ENCODE measurements at regions not wholly inside any gene's neighbourhood (a gene's known extent, or its start where the extent isn't known, plus 50 kb on each side); places are given as distances from the start of the nearest gene placed in this dataset.

DNA sequence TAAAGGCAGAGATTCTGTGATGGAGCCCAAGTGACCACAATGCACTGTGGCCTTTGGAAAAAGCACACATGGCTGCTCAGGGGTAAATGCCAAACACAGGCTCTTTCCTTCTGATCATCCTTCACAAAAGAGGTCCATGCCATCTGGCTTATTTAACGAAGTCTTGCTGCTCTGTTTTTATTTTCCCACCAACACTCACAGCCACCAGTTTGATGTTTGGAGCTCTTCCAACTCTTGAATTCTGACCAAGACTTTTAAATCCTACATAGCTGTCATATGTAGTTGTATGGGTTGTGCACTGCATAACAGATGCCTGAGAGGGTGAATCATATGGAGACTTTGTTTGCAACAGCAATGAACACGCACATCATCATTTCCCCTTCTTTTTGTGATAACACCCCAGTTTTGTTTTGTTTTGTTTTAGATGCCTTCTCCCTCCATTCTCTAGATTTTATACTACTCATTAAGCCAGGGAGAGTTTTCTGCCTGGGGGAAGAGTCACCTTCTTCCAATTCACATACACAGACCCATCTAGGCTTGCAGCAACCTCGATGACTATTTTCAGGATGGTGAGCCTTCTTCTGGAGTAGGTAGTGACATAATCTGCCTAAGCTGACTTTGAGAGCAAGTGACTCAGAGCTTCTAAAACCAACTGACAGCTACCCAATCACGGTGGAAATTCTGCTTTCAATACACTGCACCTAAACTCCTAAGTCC lies 145.2 kb upstream of the WSCD2 start:
- no peak for DNase-seq

DNA sequence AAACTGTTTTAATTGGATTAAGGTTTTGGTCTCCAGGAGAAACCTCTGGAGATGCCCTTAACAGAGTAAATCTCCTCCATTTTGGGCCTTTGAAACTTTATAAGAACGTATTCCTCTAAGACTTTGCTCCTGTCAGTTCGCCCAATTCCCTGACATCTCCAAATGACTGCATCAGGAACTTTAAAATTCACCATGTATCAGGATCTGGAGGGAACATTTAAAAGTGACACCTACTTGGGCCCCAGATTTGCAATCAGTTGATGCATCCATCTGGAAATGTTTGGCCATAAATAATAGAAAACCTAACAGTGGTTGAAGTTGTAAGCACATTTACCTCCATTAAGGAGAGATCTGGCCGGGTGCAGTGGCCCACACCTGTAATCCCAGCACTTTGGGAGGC lies 144.1 kb upstream of the WSCD2 start:
- DNase-seq = no peak

DNA sequence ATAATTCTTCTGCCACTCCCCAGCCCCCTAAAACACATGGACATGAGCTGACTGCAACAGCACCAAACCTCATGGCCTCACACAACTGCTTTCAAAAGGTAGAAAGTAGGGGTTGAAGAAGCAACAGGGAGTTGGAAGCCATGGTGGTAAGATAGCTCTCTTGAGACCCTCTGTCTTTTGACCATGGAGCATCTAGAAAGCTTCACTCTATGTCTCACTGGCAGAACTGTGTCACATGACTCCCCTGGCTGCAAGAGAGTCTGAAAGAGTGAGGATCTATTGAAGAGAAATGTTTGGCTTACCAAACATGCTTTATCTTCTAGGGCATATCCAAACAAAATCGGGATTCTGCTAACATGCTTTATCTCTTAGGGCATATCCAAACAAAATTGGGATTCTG lies 142.9 kb upstream of the WSCD2 start:
- no peak for DNase-seq

DNA sequence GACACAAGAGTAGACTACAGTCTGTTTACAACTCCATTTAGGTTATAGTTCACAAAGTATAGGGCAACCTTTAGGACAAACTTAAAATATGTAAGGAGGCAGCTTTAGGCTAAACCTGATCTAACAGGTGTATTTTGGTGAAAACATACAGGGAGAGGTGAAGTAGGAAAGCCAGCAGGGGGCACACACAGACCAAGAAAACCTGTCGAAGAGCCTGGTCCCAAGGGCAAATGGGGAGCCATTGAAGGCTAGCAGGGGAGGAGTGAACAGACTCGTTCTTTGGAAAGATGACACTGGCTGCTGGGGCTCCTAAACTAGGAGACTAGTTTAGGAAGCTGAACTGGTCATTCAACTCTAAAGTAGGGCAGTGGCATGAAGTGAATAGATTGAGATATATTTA lies 138.8 kb upstream of the WSCD2 start:
- no peak for DNase-seq

DNA sequence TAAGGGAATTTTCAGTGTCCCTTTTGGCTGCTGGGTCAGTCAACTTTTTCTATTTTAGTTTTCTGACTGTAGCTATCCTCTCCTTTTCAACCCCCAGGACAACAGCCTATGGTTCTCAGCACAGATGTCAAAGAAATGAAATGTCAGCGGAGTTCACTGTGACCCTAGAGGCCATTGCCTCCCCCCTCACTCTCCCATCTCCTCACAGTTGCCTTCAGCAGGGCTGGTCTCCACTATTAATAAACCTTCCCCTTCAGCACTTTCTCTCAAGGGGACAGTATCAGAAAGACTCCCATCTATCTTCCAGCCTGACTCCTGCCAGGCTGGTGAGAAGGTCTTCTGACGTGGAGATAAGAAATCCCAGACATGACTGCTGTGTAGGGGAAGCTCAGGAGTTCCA lies 137.1 kb upstream of the WSCD2 start:
- DNase-seq = no peak

DNA sequence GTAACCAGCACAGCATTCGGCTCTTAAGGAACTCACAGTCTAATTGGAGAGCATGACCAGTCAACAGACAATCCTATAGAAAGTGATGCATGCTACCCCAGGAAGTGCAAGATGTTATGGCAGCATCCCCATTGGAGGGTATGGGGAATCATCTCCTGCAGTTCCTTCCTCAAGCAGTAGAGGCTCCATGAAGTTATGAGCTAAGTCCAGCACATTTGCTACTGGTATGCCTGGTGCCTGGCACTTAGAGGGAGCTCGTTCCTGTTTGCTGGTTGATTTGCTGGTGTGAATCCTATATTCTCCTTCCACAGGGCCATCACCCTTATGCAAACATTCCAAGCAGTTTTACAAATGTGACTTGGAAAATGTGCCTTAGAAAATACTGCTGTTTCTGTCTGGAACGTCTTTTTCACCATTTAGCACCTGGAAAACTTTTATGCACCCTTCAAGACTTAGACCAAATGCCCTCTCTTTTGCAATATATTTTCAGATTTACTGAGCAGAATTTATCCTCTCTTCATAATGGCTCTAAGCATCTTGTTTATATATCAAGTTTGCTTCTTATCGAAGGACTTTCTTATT lies 136.1 kb upstream of the WSCD2 start:
- DNase-seq = no peak

DNA sequence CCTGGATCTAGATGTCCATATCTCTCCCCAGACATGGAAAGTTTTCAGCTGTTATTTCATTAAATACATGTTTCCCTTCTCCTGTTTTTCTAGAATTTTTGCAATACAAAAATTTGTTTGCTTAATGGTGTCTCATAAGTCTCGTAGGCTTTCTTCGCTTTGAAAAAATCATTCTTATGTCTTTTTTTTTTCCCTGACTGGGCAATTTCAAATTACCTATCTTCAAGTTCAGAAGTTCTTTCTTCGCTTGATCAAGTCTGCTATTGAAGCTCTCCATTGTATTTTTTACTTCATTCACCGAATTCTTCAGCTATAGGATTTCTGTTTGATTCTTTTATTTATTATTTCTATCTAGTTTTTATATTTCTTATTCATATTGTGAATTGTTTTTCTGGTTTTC lies 130.2 kb upstream of the WSCD2 start:
- no peak for DNase-seq

DNA sequence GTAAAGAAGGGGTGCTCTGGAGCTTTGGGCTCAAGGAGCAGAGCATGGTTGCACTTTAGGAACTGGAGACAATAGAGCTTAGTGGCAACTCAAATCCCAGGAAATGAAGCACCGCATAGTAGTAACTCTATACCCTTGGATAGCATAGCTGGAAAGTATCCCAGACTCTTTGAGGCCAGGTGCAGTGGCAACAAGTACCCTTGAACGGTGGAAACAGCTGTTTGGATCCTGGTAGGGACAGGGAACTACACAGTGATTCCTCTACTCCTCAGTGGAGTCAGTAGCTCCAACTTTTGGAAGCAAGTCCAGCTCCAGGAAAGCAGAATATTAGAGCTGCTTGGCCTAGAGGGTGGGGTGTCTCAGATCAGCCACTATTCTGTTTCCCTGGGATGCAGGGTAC lies 129.0 kb upstream of the WSCD2 start:
- DNase-seq = no peak

DNA sequence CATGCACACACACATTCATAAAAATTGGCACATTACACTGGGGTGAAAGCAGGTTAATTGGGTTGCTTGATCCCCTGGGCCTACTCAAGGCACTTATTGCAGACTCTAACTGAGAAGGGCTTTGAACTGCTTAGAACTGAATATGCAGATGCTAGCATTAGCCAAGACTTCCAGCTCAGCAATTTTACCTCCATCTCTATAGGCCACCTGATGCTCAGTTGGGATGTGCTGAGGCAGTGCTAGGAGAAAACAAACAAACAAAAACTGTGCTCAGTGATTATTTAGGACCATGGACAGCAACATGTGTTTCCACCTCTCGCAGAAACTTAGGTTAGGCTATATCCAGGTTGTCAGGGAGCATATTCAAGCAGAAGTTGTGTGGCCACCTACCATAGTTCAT lies 124.8 kb upstream of the WSCD2 start:
- no peak for DNase-seq

DNA sequence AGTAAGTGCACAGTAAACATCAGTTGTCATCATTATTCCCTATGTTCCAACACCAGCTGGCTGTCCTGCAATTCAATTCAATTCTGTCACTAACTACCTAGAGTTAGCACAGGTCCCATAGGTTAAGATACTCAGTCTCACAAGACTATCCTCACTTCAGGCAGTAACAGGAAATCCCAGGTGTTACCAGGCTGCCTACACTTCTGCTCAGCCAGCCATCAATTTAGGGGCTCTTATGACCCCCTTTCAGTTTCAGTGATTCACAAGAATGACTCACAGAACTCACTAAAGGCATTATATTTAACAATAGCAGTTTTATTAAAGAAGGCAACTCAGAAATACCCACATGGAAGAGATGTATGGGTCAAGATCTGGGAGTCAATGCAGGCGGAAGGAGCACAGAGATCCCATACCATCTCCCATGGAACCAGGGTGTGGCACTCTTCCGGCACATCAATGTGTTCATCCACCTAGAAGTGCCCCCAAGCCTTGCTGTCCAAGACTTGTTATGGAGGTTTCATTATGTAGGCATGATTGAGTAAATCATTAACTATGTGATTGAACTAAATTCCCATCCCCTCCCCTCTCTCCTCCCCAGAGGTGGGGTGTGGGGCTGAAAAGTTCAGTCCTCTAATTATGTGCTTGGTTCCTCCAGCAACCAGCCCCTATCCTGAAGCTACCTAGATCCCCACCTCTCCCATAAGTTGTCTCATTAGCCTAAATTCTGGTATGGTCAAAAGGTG lies 120.8 kb upstream of the WSCD2 start:
- no peak for DNase-seq

DNA sequence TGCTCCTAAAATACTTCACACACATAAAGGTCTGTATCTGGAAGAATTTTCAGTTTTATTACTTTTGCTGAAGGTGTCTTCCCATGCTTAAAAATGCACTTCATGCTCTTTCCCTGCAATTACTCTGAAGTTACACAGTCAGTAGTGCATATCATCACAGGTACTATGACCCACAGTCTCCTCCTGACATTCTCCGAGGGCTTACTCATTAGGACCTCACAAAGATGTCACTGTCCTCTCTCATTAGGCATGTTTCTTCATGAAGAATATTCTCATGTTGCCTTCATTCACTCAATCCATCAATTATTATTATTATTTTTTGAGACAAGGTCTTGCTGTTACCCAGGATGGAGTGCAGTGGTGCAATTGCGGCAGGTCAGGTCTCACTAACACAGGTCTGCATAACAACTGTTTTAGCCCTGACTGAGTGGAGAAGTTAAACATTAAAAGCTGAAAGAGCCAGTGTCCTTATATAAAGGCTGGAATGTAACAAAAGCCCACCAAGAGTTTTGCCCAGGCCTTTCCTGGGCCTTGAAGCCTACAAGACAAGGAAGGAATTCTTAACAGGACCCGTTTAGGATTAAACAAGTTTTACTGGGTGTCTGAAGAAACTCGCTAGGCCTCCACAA lies 119.5 kb upstream of the WSCD2 start:
- DNase-seq = no peak

DNA sequence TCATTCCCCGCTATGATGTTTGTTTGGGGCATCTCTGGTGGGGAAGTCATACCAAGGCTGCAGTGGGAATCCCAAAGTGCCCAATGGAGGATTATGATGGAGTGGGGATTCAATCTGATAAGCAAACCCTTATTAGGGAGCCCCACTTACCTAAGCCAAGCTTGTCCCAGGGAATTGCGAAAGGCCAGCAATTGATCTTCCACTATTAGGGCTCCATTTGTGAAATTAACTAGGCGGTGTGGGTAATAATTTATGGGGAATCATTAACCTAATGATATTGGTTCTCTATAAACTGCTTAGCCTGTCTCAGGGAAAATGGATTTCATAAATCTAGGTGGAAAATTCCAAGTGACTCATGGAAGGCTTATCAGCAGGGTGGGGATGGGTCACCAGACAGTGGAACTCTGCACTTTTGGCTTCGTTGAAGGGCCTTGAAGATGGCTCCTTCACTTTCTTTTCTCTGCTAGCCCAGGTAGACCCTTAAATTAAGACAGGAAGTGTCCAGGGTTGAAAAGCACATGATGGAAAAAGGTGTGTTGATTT lies 113.0 kb upstream of the WSCD2 start:
- DNase-seq = no peak

DNA sequence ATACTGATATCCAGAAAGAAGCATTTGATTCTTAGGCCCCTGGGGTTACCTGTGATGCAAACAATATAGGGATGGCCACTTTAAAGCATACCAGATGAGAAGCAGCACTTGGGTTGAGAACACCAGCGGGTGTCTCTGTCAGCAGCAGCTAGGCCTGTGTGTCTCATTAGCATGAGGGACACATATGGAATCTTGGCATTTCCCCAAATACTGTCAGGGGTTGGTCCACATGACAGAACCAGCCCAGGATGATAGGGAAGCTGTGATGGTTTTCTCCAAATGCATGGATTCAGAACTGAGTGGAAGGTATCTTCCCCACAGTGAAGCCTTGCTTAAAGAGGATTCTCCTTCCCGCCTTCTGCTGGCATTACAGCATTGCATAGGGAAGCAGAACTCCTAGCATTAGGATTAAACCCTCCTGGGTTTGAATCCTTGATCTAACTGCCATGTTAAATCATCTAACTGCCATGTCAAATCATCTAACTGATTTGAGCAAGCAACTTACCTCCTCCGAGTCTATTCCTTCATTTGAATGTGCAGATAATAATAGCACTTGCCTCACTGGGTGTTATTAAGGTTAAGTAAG lies 111.5 kb upstream of the WSCD2 start:
- DNase-seq = no peak

DNA sequence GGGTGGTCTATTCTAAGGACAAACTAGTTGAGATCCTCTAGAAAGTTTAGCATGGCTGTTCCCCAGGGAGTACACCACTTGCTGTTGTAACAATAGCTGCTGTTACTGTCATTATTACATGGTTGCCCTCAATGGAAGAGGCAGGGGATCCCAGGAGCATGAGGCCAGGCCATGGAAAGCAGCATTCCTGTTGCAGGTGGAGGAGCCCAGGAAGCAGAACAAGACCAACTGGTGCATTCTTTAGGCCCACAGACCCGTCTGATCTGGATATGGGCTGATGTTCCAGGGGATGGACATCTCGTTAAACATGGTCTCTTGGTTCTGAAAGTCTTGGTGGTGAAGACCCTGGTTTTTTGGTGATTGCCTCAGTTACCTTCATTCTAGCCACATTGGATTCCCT lies 109.2 kb upstream of the WSCD2 start:
- DNase-seq = no peak

DNA sequence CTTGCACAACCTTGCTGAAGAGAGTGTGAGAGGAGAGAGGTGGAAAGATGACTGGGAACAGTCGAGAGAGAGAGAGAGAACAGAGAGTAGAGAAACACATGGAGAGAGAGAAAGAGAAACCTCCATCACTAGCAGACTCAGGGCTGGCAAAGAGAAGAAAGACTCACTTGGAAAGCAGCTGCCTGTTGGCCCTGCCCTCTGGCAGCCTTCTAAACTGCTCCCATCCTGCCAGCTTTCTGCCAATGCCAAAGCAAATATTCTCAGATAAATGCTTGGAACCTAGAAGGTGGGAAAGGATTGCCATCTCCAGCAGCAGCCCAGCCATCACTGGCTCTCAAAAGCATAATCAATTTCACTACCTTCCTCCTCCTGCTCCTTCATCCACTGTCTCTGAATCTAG lies 107.9 kb upstream of the WSCD2 start:
- no peak for DNase-seq

DNA sequence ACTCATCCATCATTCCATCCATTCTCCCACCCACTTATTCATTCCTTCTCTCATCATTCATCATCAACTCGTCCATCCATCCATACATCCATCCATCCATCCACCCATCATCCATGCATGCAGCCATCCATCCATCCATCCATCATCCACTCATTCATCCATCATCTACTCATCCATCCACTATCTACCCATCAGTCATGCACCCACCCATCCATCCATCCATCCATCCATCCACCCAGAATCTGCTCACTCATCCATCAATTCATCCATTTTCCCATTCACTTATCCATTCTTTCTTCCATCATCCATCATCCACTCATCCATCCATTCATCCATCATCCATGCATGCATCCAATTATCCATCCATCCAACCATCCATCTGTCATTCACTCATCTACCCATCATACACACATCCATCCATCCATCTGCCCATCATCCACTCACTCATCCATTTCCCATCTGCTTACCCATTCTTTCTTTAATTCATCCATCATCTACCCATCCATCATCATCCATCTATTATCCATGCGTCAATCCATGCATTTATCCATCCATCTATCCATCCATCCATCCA lies 107.1 kb upstream of the WSCD2 start:
- no peak for DNase-seq

DNA sequence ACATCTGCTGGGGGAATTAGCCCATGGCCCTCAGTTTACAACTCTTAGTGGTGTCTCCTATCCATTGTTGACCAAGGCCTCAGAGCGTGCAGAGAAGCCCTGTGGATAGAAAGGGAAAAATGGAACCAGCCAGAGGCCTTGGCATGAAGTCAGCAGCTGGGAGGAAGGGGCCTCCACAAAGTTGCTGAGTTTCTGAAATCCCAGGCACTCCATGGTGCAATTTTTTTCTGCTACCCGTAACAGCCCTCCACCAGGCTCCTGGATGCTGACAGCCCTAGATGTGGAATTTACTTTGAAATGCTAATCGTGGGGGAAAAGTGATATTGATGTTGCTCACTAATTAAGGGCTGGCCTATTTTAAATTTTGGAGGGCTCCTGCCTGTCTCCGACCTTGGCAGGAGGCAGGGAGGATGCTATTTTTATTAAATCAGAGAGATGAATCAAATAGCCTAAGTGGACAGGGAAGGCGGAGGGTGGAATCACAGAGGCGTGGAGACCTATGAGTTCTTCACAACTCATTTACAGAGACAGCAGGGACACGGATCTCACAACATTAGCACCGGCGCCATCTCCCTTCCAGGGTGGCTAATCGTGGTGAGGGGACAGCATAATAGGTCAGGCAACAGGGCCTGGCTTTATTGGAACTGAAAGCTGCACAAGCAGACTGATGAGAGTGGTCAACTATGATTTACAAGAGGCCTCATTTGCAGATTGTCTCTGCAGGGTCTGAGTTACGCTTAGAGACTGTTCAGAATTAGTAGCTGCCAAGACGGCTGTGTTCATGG lies 99.8 kb upstream of the WSCD2 start:
- DNase-seq = no peak

DNA sequence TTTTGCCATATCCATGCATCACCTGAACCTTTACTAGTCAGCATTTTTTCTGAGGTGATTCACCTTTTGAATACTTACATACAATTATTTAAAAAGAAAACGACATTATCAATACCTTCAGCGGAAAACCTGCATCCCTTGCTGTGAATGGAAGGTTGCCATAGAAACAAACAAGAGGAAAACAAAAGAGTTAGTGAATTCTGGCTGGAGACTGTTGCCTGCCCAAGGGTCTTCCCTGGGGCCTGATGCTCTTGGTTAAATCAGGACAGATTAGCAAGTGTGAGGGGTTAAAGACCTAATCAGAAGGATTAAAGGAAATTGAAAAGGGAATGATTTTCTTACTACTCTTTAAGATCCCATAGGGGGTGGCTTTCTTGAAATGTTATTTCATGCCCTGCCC lies 96.0 kb upstream of the WSCD2 start:
- no peak for DNase-seq

DNA sequence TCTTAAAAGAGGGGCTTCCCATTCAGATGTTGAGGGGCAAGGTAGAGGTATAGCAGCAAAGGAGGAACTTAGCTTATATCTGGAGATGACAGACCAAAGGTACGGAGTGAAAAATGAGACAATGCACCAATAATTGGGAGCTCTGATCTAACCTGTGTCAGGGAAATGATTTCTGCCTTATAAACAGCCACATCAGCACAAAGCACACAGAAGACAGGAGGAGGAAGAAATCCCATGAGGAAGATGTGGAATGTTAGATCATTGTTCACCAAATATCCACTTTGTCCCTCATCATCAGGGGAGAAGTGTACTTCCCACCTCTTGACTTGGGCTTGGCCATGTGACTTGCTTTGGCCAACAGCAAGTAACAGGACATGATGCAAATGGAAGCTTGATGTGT lies 93.7 kb upstream of the WSCD2 start:
- DNase-seq = no peak

DNA sequence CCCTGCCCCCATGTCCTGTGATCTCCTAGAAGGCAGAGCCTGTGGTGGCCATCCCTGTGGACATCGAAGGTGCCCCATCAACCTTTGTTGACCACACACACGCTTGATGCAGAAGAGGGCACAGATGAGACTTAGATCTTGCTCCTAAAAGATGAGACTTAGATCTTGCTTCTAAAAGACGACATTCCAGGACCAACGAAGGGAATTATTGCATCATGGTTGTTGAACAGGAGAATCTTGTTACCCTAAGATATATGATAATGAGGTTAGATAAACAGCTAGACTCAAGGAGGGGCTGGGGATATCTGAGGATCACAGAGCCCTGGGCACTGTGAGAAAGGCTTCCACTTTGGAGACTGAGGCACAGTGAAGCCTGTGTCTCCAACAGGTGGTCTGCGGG lies 91.1 kb upstream of the WSCD2 start:
- no peak for DNase-seq

DNA sequence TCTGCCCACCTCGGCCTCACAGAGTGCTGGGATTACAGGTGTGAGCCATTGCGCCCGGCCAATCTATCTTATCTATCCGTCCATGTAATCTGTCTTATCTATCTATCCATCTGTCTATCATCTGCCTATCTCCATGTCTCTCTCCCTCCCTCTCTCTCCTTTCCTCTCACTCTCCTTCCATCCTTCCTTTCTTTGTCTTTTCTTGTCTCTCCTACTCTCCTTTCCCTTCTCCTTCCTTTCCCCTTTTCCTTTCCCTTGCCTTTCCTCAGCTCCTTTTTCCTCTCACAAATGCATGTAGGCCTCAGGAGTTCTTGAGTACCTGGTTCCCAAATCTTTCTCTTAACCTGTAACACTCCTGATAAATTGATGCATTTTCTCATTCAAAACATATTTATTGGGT lies 89.3 kb upstream of the WSCD2 start:
- DNase-seq = no peak

DNA sequence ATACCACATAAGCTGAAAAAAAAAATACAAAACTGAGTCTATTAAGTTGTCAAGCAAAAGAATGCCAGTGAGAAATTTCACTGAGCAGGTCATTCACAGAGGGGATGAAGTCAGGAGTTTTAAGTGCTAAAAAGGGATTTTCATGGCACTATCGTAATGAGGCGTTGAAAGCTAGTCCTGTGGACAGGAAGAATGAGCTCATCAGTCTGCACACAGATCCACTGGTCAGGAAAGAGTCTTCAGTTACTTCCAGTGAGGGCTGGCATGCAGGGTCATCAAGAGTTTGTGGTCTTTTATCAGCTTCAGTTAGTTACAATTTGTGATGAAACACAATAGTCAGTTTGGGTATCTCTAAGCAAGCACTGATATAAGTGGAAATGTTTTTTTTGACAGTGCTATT lies 88.1 kb upstream of the WSCD2 start:
- no peak for DNase-seq

Data from 8988T (cell line).